IPS-18c (cell line): ENCODE measurements at regions not wholly inside any gene's neighbourhood (a gene's known extent, or its start where the extent isn't known, plus 50 kb on each side); places are given as distances from the start of the nearest gene placed in this dataset.
"Not testable (repeated sequence)": the region's sequence is repeated elsewhere in the genome, so short reads cannot be mapped to it uniquely, and the experiment has no call there.

Experiments
- H3K4me3 ChIP-seq: 2 replicates; pipeline ENCODE4 v1.7.0; 2013; ENCODE audit warnings: low read depth, mild to moderate bottlenecking, low read length, moderate library complexity; ENCODE audit not compliant: insufficient read depth
- H3K9me3 ChIP-seq: one replicate; pipeline ENCODE4 v1.6.1; 2013; ENCODE audit warnings: mild to moderate bottlenecking, low read length, moderate library complexity; ENCODE audit not compliant: control insufficient read depth, insufficient read depth

GRCh38 chr3:194257151-194257621 lies 93.9 kb downstream of the CPN2 start:
- Histone ChIP-seq H3K9me3 (no peaks in the 10 kb centered on the region), H3K4me3 (no peak overlapping the region)

DNA sequence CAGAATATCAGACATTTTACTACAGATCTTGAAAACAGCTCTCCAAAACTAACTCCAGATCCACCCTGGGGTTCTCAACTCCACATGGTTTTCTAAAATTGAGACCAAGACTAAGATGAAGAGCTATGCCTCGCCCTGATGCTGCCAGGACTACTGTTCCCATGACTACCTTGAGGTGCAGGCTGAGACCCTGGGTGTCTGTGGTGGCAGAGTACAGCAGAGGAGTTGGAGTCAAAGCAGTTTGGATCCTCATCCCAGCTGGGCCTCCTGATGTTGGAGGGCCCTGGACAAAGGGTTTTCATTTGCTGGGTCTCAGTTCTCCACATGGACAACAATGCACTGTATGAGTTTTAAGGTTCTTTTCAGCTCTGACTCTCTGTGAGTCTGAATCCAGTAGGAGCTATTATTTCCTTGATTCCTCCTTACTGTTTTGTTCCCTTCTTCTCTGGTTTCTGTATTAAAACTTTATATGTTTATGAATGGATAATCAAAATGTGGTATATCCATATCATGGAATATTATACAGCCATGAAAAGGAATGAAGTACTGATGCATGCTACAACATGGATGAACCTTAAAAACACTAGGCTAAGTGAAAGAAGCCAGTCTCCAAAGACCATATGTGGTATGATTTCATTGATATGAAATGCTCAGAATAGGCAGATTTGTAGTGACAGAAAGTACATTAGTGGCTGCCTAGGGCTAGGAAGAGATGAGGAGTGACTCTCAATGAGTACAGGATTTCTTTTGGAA lies 93.0 kb downstream of the CPN2 start:
- Histone ChIP-seq H3K4me3 (no peak overlapping the region; the same call in 1 of the 2 replicates), H3K9me3 (no peaks in the 10 kb centered on the region)

GRCh38 chr3:194259982-194260766 lies 91.0 kb downstream of the CPN2 start:
- H3K9me3 ChIP-seq = no peaks in the 10 kb centered on the region
- no peak overlapping the region for H3K4me3 ChIP-seq

GRCh38 chr3:194261581-194262063 lies 89.5 kb downstream of the CPN2 start:
- Histone ChIP-seq H3K4me3 (no peak overlapping the region), H3K9me3 (no peaks in the 10 kb centered on the region)

GRCh38 chr3:194262176-194262924 lies 88.8 kb downstream of the CPN2 start:
- H3K4me3 ChIP-seq = no peak overlapping the region
- H3K9me3 ChIP-seq = no peaks in the 10 kb centered on the region

GRCh38 chr3:194262925-194263305 lies 88.2 kb downstream of the CPN2 start:
- H3K9me3 ChIP-seq = no peaks in the 10 kb centered on the region
- no peak overlapping the region for H3K4me3 ChIP-seq

DNA sequence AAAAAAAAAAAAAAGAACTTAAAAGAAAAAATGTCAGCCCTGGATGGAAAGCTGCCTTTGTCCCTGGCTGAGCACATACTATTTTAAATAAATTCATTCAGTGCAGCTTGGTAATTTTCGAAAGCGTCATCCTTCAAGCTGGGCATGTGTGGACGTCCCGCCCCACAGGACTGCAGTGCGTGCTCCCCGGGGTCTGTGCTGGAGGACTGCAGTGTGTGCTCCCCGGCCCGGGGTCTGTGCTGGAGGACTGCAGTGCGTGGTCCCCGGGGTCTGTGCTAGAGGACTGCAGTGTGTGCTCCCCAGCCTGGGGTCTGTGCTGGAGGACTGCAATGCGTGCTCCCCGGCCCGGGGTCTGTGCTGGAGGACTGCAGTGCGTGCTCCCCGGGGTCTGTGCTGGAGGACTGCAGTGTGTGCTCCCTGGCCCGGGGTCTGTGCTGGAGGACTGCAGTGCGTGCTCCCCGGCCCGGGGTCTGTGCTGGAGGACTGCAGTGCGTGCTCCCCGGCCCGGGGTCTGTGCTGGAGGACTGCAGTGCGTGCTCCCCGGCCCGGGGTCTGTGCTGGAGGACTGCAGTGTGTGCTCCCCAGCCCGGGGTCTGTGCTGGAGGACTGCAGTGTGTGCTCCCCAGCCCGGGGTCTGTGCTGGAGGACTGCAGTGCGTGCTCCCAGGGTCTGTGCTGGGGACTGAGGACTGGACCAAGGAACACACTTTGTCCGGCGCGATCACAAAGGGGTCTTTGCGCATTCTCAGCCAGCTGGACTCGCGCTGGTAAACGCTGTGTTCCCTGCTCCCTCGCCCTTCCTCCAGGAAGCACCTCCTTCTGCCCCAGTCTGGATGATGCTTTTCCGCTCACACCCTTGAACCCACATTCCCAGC lies 86.3 kb downstream of the CPN2 start:
- H3K9me3 ChIP-seq, H3K4me3 ChIP-seq: not testable (repeated sequence)

DNA sequence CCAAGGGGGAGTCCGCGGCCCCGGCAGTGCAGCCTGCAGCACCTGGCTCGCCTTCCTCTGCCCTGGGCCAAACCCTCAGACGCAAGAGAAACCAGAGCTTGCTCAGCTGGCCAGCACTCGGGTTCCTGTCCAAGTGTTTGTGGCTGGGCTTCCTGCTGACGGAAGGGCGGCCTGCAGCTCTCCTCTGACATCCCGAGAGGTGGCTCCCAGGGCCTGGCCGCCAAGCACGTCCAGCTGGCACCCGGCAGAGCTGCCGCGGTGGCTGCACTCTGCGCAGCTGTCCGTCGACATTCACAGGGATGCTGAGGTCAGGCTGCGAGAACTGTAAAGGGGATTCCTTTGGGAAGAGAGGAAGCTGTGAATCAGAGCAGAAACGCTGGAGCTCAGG lies 85.6 kb downstream of the CPN2 start:
- no peaks in the 10 kb centered on the region for H3K9me3 ChIP-seq
- no peak overlapping the region for H3K4me3 ChIP-seq

GRCh38 chr3:194265996-194266964 lies 84.8 kb downstream of the CPN2 start:
- no peak overlapping the region for H3K4me3 ChIP-seq
- H3K9me3 ChIP-seq = no peaks in the 10 kb centered on the region

DNA sequence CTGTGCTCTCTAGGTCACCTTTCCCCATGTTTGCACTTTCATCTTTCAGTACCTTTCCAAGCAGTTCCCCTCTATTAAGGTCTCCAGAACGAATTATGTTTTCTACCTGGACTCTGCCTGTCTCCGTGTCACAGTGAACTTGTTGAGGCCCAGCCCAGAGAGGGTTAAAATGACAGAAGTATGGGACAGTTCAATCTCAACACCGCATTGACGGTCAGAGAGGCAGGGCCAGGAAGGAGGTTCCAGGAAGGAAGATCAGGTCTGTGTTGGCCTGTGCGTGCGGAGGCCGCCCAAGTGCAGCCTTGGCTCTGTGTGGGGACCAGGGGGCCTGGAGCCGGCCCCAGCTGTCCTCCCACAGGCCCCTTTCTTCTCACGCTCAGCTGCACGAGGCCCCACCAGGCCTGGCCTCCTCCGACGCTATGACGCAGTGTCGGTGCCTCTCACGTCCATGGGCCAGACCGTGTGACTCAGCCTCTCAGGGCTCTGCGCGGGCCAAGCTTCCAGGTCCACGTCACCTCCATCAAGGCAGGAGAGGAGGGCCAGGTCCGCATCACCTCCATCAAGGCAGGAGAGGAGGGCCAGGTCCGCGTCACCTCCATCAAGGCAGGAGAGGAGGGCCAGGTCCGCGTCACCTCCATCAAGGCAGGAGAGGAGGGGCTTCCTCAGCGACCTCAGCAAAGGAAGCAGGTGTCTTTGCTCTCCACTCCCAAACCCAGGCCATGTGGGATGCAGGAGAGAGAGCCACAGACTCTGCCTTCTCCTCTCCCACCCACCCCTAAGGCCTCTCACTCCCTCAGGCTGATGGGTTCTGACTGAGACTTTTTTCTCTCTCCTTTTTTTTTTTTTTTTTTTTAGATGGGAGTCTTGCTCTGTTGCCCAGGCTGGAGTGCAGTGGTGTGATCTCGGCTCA lies 83.1 kb downstream of the CPN2 start:
- H3K9me3 ChIP-seq = no peaks in the 10 kb centered on the region
- no peak overlapping the region for H3K4me3 ChIP-seq

DNA sequence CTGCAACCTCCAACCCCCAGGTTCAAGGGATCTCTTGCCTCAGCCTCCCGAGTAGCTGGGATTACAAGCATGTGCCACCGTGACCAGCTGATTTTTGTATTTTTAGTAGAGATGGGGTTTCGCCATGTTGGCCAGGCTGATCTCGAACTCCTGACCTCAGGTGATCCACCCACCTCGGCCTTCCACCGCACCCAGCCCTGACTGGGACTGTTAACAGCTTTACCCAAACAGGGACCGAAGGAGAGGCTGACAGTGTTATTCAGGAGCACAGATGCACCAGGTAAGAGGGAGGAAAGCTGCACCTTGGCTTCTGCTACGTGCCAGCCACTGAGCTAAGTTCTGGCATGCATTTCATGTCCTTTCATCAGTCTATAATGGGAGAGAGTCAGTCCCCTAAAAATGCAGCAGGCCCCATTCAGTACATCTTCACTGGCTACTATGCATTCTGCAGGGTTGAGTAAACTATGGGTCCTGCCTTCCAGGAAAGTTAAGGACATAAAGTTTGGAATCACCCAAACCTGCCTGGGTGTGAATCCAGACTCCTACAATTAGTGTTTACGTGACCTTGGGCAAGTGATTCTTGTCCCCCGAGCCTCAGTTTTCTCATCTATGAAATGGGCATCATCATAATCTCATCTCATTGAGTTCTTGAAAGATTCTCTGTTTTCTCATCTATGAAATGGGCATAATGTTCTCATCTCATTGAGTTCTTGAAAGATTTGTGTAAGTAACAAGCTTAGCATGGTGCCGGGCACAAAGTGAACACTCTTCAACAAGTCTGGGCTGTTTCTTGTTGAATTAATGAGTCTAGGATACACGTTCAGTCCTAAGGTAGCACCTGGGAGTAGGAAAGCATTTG lies 82.2 kb downstream of the CPN2 start:
- Histone ChIP-seq H3K4me3 (no peak overlapping the region), H3K9me3 (no peaks in the 10 kb centered on the region)

DNA sequence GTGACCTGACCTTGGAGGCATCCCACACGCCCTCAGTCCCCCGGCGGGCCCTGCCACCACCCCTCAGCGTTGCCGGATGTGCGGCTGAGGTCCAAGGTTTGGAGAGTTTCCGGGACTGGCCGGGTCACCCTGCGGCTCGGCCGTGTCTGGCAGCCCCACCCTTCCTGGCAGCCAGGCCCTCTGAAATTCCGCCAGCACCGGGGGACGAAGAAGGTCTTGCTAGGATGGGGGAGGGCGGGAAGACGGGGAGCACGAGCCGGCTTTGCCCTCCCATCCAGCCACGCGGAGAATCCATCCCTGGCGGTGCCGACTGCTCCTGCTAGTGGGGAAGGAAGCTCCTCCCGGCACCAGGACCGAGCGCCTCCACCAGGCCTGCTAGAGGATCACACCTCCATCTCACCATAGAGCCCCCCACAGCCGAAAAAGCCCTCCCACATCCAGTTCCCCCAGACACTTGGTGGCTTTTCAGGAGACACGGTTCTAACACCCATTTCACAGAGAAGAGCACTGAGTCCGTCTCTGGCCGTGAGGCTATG lies 81.5 kb downstream of the CPN2 start:
- no peak overlapping the region for H3K4me3 ChIP-seq
- H3K9me3 ChIP-seq = peaks cover 2% of the 10 kb centered on the region

DNA sequence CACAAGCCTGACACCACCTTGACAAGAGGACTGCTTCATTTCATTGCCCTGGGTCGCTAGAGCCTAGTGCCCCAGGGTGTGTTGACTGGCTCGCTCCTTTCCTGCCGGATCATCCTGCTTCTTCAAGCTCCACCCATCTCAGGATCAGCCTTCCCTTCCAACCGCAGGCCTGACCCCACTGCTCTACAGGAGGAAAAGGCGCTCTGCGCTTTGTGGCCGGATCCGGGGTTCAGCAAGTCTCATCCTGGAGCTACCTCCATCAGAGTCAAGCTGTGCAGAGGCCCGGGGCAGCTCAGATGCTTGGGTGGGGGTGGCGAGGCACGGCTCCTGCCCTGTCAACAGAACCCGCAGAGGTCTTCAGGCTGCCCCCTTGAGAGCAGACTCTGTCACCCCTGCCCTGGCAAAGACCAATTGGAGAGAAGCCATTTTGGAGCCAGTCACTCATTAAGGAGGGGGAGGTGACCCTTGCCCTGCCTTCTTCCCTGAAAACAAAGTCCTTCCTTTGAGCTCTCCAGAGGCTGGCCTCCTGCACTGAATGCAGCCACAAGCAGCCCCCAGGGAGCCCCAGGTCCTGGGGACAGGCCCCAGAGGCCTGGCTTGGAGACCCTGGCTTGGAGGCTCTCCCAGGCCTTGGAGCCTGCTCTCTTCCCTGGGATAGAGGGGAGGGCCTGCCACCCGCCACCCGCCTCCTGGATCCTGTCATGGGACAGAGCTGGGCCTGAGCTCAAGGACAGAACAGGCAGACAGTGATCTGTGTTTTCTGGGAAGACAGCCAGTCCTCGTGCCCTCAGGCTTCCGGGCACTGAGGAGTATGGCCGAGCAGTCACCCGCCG lies 80.3 kb downstream of the CPN2 start:
- Histone ChIP-seq H3K9me3 (peaks cover 2% of the 10 kb centered on the region), H3K4me3 (no peak overlapping the region)
